ENCODE measurements at regions not wholly inside any gene's neighbourhood (a gene's known extent, or its start where the extent isn't known, plus 50 kb on each side); places are given as distances from the start of the nearest gene placed in this dataset.

- 0 out of 2 replicates have a peak, but pooled peaks have one; percentile 53 for TF ChIP-seq SP4 (IDR thresholded peaks at IDR 0.05; ENCODE audit: low read length)
- no peak for TF ChIP-seq NANOG (IDR thresholded peaks at IDR 0.05; ENCODE audit: insufficient read depth, low read depth, low read length, poor library complexity, severe bottlenecking)
- no peak for TF ChIP-seq TAF7 (optimal IDR thresholded peaks at IDR 0.05; ENCODE audit: borderline replicate concordance, low read depth, low read length)
- TF ChIP-seq POU5F1 (IDR thresholded peaks at IDR 0.05; ENCODE audit: low read depth, low read length), result no peak
These were observed 157.8 kb upstream of the SLC1A4 start (continued) for GRCh38 chr2:64831134-64831976.

Measured in H1 (cell line).